SK-N-SH treated with all-trans-retinoic acid at 6 μM for 48 hours (cell line): ENCODE measurements at regions not wholly inside any gene's neighbourhood (a gene's known extent, or its start where the extent isn't known, plus 50 kb on each side); places are given as distances from the start of the nearest gene placed in this dataset.

Experiments
- ESRRG ChIP-seq: fragments of 250-450 bp; sonication (Bioruptor Pico); IDR thresholded peaks from 2 replicates; pipeline ENCODE4 v1.6.1; 2021; ENCODE audit warnings: mild to moderate bottlenecking
- RARB ChIP-seq: fragments of 250-450 bp; sonication (Bioruptor Pico); IDR thresholded peaks from 2 replicates; pipeline ENCODE4 v1.8.0; 2021; ENCODE audit warnings: mild to moderate bottlenecking, moderate library complexity

- no peak for TF ChIP-seq RARB (CRISPR knock-in tag)
- TF ChIP-seq ESRRG (CRISPR knock-in tag) = no peak
Measured at GRCh38 chr2:204036706-204037105, 100.1 kb downstream of the ICOS start.
